H9 (cell line): ENCODE measurements at regions not wholly inside any gene's neighbourhood (a gene's known extent, or its start where the extent isn't known, plus 50 kb on each side); places are given as distances from the start of the nearest gene placed in this dataset.

Source experiments
- DNase-seq: peaks from one replicate; pipeline ENCODE4 v3.0.0-alpha.2; 2017
- H2AFZ ChIP-seq: one replicate; pipeline ENCODE4 v1.6.1; 2013; ENCODE audit warnings: mild to moderate bottlenecking, low read length, control low read depth, moderate library complexity
- H2AK5ac ChIP-seq: 2 replicates; pipeline ENCODE4 v1.6.1; 2013; ENCODE audit warnings: low read length, control low read depth, mixed read lengths; ENCODE audit not compliant: insufficient read length
- H2BK120ac ChIP-seq: one replicate; pipeline ENCODE4 v1.6.1; 2013; ENCODE audit warnings: low read depth, mild to moderate bottlenecking, low read length, control low read depth, inconsistent platforms; ENCODE audit not compliant: poor library complexity, severe bottlenecking
- H2BK12ac ChIP-seq: 2 replicates; pipeline ENCODE4 v1.6.1; 2013; ENCODE audit warnings: low read length, control low read depth, mixed read lengths, low read depth; ENCODE audit not compliant: insufficient read length
- H2BK15ac ChIP-seq: 2 replicates; pipeline ENCODE4 v1.6.1; 2013; ENCODE audit warnings: low read depth, low read length, control low read depth
- H2BK20ac ChIP-seq: one replicate; pipeline ENCODE4 v1.6.1; 2013; ENCODE audit warnings: low read depth, mild to moderate bottlenecking, low read length, control low read depth, inconsistent platforms; ENCODE audit not compliant: poor library complexity, severe bottlenecking
- H2BK5ac ChIP-seq: 2 replicates; pipeline ENCODE4 v1.6.1; 2013; ENCODE audit warnings: low read length, control low read depth, mixed read lengths; ENCODE audit not compliant: insufficient read length
- H3K14ac ChIP-seq: 2 replicates; pipeline ENCODE4 v1.6.1; 2013; ENCODE audit warnings: low read length, control low read depth; ENCODE audit not compliant: insufficient read depth
- H3K18ac ChIP-seq: 2 replicates; pipeline ENCODE4 v1.6.1; 2013; ENCODE audit warnings: low read depth, mild to moderate bottlenecking, mixed read lengths, low read length, control low read depth; ENCODE audit not compliant: insufficient read length
- H3K23ac ChIP-seq: 2 replicates; pipeline ENCODE4 v1.6.1; 2013; ENCODE audit warnings: low read length, control low read depth, mixed read lengths, low read depth; ENCODE audit not compliant: insufficient read length
- H3K23me2 ChIP-seq: 2 replicates; pipeline ENCODE4 v1.6.1; 2013; ENCODE audit warnings: low read depth, mild to moderate bottlenecking, mixed read lengths, low read length, control low read depth; ENCODE audit not compliant: insufficient read length, poor library complexity, severe bottlenecking
- H3K27ac ChIP-seq: 2 replicates; pipeline ENCODE4 v1.5.1; 2013; ENCODE audit warnings: low read length, control low read depth, mixed read lengths, low read depth; ENCODE audit not compliant: insufficient read length
- H3K27me3 ChIP-seq: 2 replicates; pipeline ENCODE4 v1.6.1; 2013; ENCODE audit warnings: low read length, control low read depth, inconsistent platforms; ENCODE audit not compliant: insufficient read depth
- H3K4ac ChIP-seq: 2 replicates; pipeline ENCODE4 v1.6.1; 2013; ENCODE audit warnings: low read depth, mild to moderate bottlenecking, control low read depth, inconsistent platforms, low read length, moderate library complexity
- H3K4me1 ChIP-seq: 2 replicates; pipeline ENCODE4 v1.6.1; 2013; ENCODE audit warnings: low read length, control low read depth, inconsistent platforms; ENCODE audit not compliant: insufficient read depth
- H3K4me2 ChIP-seq: 2 replicates; pipeline ENCODE4 v1.6.1; 2013; ENCODE audit warnings: low read length, control low read depth, mixed read lengths; ENCODE audit not compliant: insufficient read length, insufficient read depth
- H3K56ac ChIP-seq: 2 replicates; pipeline ENCODE4 v1.6.1; 2013; ENCODE audit warnings: low read depth, mild to moderate bottlenecking, mixed read lengths, low read length, control low read depth; ENCODE audit not compliant: insufficient read length
- H3K79me1 ChIP-seq: 2 replicates; pipeline ENCODE4 v1.6.1; 2013; ENCODE audit warnings: low read depth, mild to moderate bottlenecking, moderate library complexity, low read length, control low read depth, inconsistent platforms; ENCODE audit not compliant: insufficient read depth, poor library complexity, severe bottlenecking
- H3K79me2 ChIP-seq: 2 replicates; pipeline ENCODE4 v1.6.1; 2013; ENCODE audit warnings: low read length, control low read depth, inconsistent platforms; ENCODE audit not compliant: insufficient read depth
- H3K9ac ChIP-seq: 2 replicates; pipeline ENCODE4 v1.6.1; 2013; ENCODE audit warnings: low read length, control low read depth, mixed read lengths; ENCODE audit not compliant: insufficient read length; ENCODE audit errors: extremely low read depth
- H3K9me3 ChIP-seq: one replicate; pipeline ENCODE4 v1.6.1; 2013; ENCODE audit warnings: low read depth, low read length, inconsistent platforms; ENCODE audit not compliant: control insufficient read depth
- H3T11ph ChIP-seq: one replicate; pipeline ENCODE4 v1.6.1; 2013; ENCODE audit warnings: mild to moderate bottlenecking, low read length, control low read depth, inconsistent platforms
- H4K20me1 ChIP-seq: one replicate; pipeline ENCODE4 v1.6.1; 2013; ENCODE audit not compliant: control insufficient read depth, insufficient read length, insufficient read depth
- H4K5ac ChIP-seq: 2 replicates; pipeline ENCODE4 v1.6.1; 2013; ENCODE audit warnings: low read depth, mild to moderate bottlenecking, mixed read lengths, low read length, control low read depth; ENCODE audit not compliant: insufficient read length
- H4K8ac ChIP-seq: replicated peaks from 2 replicates; pipeline ENCODE4 v1.6.1; 2013; ENCODE audit warnings: low read length, control low read depth, mixed read lengths, low read depth; ENCODE audit not compliant: insufficient read length
- H4K91ac ChIP-seq: 2 replicates; pipeline ENCODE4 v1.6.1; 2013; ENCODE audit warnings: low read depth, mild to moderate bottlenecking, moderate library complexity, mixed read lengths, low read length, control low read depth; ENCODE audit not compliant: insufficient read length
- H3K27ac Mint-ChIP-seq, 3 experiments: 2 replicates in 2 of 3; 3 replicates in 1 of 3; pipeline ENCODE4 v1.8.0; 2020 to 2021; ENCODE audit warnings: mixed read lengths in 3 of 3, mild to moderate bottlenecking in 1 of 3, moderate library complexity in 1 of 3
- H3K27me3 Mint-ChIP-seq: 2 replicates; pipeline ENCODE4 v1.8.0; 2021; ENCODE audit warnings: low read depth, mild to moderate bottlenecking, moderate library complexity, mixed read lengths
- H3K36me3 Mint-ChIP-seq, 3 experiments: 2 replicates in 2 of 3; 3 replicates in 1 of 3; pipeline ENCODE4 v1.8.0; 2020 to 2021; ENCODE audit warnings: low read depth in 3 of 3, mixed read lengths in 3 of 3; ENCODE audit not compliant: insufficient read depth in 1 of 3
- H3K4me1 Mint-ChIP-seq, 2 experiments: 2 replicates each; pipeline ENCODE4 v1.8.0; 2020; ENCODE audit warnings: mixed read lengths in 2 of 2
- H3K4me3 Mint-ChIP-seq, 2 experiments: 2 replicates in 1 of 2; 3 replicates in 1 of 2; pipeline ENCODE4 v1.8.0; 2020 to 2021; ENCODE audit warnings: mild to moderate bottlenecking in 2 of 2, mixed read lengths in 2 of 2, moderate library complexity in 1 of 2
- H3K9me3 Mint-ChIP-seq, 2 experiments: 2 replicates in 1 of 2; 3 replicates in 1 of 2; pipeline ENCODE4 v1.8.0; 2020; ENCODE audit warnings: mild to moderate bottlenecking in 2 of 2, mixed read lengths in 2 of 2, moderate library complexity in 1 of 2
- WGBS: extraction: QIAGEN DNeasy Blood & Tissue Kit; methylation state at CpG from one replicate; pipeline ENCODE4 v1.1.7; 2013; ENCODE audit warnings: missing lambda C conversion rate, low lambda C conversion rate, mixed read lengths; ENCODE audit not compliant: insufficient read length; ENCODE audit errors: extremely low coverage; 5-methylcytosine and 5-hydroxymethylcytosine counted together
- TF ChIP-seq, protein P1 (sequence below): fragments of 200-600 bp; sonication (generic); conservative IDR thresholded peaks from 3 replicates; pipeline ENCODE4 v1.8.0; 2021; ENCODE audit warnings: antibody characterized with exemption, mild to moderate bottlenecking

DNA sequence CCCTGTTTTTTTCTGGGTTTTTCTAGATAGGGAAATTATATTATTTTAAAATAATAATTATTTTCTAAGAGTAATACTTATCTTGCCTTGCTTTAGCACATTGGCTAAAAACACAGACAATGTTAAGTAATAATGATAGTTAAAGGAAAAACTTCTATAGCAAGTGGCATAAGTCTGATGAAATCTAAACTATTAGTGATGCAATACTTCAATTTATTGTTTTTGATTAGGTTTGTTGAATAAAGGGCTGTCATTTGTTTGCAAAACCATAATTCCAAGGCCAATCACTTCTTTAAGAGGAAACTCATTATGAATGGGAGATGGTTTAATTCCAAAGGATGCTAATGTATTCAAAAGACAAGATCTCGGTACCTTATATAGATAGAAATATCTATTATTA, 293.8 kb upstream of the FBXL7 start:
- no peak overlapping the region for H3K23ac ChIP-seq
- no peak overlapping the region for H3K18ac ChIP-seq
- H4K8ac ChIP-seq, result no peak overlapping the region
- H2BK12ac ChIP-seq, result no peak overlapping the region
- H3K9me3 Mint-ChIP-seq, result no peaks in the 10 kb centered on the region
- no peak overlapping the region for H3K4me3 Mint-ChIP-seq
- no peaks in the 10 kb centered on the region for H3K4me1 ChIP-seq
- H3K4me2 ChIP-seq, result no peak overlapping the region
- no peak for DNase-seq
- H3K4me1 Mint-ChIP-seq, result no peaks in the 10 kb centered on the region
- H2AFZ ChIP-seq, result no peak overlapping the region
- no peak overlapping the region for H2BK15ac ChIP-seq
- no peak overlapping the region for H2AK5ac ChIP-seq
- H3K27ac ChIP-seq, result no peak overlapping the region
- H4K20me1 ChIP-seq, result no peaks in the 10 kb centered on the region
- TF ChIP-seq, protein P1, sequence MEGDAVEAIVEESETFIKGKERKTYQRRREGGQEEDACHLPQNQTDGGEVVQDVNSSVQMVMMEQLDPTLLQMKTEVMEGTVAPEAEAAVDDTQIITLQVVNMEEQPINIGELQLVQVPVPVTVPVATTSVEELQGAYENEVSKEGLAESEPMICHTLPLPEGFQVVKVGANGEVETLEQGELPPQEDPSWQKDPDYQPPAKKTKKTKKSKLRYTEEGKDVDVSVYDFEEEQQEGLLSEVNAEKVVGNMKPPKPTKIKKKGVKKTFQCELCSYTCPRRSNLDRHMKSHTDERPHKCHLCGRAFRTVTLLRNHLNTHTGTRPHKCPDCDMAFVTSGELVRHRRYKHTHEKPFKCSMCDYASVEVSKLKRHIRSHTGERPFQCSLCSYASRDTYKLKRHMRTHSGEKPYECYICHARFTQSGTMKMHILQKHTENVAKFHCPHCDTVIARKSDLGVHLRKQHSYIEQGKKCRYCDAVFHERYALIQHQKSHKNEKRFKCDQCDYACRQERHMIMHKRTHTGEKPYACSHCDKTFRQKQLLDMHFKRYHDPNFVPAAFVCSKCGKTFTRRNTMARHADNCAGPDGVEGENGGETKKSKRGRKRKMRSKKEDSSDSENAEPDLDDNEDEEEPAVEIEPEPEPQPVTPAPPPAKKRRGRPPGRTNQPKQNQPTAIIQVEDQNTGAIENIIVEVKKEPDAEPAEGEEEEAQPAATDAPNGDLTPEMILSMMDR, result no peak
- H4K5ac ChIP-seq, result no peak overlapping the region
- WGBS, result no CpG with 5 or more reads among the region's 1 CpG
- H3K79me2 ChIP-seq, result no peaks in the 10 kb centered on the region
- no peaks in the 10 kb centered on the region for H3K36me3 Mint-ChIP-seq
- no peak overlapping the region for H2BK120ac ChIP-seq
- H2BK20ac ChIP-seq, result no peak overlapping the region
- H3K27me3 Mint-ChIP-seq, result peaks cover 45% of the 10 kb centered on the region
- H3K14ac ChIP-seq, result no peak overlapping the region
- no peaks in the 10 kb centered on the region; the same call in 1 of the 2 replicates for H3K27me3 ChIP-seq
- no peak overlapping the region for H3T11ph ChIP-seq
- no peak overlapping the region for H4K91ac ChIP-seq
- H3K56ac ChIP-seq, result no peak overlapping the region
- H3K4ac ChIP-seq, result no peak overlapping the region
- H3K79me1 ChIP-seq, result no peaks in the 10 kb centered on the region
- H3K23me2 ChIP-seq, result no peaks in the 10 kb centered on the region
- H3K9me3 ChIP-seq, result no peaks in the 10 kb centered on the region
- no peak overlapping the region for H2BK5ac ChIP-seq
- H3K9ac ChIP-seq, result no peak overlapping the region
- H3K27ac Mint-ChIP-seq, result no peak overlapping the region
